Glutamatergic neuron (in vitro differentiated cells): ENCODE measurements at regions not wholly inside any gene's neighbourhood (a gene's known extent, or its start where the extent isn't known, plus 50 kb on each side); places are given as distances from the start of the nearest gene placed in this dataset.
A peak's percentile ranks its signal among the peaks of the same experiment; 100 is the strongest.

Experiments
- DNase-seq: peaks from one replicate; pipeline ENCODE4 v3.0.0; 2022
- H3K27ac Mint-ChIP-seq: one replicate; pipeline ENCODE4 v1.8.0; 2020; ENCODE audit warnings: mild to moderate bottlenecking, mixed read lengths, inconsistent platforms; ENCODE audit not compliant: unreplicated experiment
- H3K27me3 Mint-ChIP-seq: one replicate; pipeline ENCODE4 v1.8.0; 2020; ENCODE audit warnings: mild to moderate bottlenecking, moderate library complexity, mixed read lengths, inconsistent platforms; ENCODE audit not compliant: unreplicated experiment
- H3K36me3 Mint-ChIP-seq: one replicate; pipeline ENCODE4 v1.8.0; 2020; ENCODE audit warnings: mild to moderate bottlenecking, mixed read lengths, inconsistent platforms; ENCODE audit not compliant: unreplicated experiment
- H3K4me1 Mint-ChIP-seq: one replicate; pipeline ENCODE4 v1.8.0; 2020; ENCODE audit warnings: mild to moderate bottlenecking, low read depth, mixed read lengths, inconsistent platforms; ENCODE audit not compliant: unreplicated experiment
- H3K4me3 Mint-ChIP-seq: one replicate; pipeline ENCODE4 v1.8.0; 2020; ENCODE audit warnings: mild to moderate bottlenecking, mixed read lengths, inconsistent platforms; ENCODE audit not compliant: unreplicated experiment
- H3K9me3 Mint-ChIP-seq: one replicate; pipeline ENCODE4 v1.8.0; 2020; ENCODE audit warnings: mild to moderate bottlenecking, moderate library complexity, mixed read lengths, inconsistent platforms; ENCODE audit not compliant: unreplicated experiment
- TF ChIP-seq, protein P1 (sequence below): fragments of 200-600 bp; sonication (generic); IDR thresholded peaks from one replicate; pipeline ENCODE4 v1.5.0; 2021; ENCODE audit not compliant: partially characterized antibody, unreplicated experiment

DNA sequence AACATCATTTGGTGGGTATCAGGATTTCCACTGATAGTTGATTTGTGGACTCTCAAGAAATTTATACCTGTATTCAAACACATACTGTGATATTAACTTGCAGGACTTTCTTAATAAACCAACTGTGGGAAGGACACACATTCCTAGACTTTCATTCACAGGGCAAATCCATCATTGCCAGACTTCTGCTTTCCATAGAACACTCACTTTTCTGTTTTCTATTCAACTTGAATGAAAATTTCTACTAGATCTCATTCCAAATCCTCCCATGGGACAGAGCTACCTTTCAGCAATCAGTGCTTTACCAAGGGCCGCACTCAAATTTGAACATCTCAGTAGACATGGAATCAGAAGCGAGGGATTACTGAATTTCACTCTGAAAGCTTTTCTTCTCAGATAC, 612.5 kb downstream of the IRS1 start:
- TF ChIP-seq, protein P1, sequence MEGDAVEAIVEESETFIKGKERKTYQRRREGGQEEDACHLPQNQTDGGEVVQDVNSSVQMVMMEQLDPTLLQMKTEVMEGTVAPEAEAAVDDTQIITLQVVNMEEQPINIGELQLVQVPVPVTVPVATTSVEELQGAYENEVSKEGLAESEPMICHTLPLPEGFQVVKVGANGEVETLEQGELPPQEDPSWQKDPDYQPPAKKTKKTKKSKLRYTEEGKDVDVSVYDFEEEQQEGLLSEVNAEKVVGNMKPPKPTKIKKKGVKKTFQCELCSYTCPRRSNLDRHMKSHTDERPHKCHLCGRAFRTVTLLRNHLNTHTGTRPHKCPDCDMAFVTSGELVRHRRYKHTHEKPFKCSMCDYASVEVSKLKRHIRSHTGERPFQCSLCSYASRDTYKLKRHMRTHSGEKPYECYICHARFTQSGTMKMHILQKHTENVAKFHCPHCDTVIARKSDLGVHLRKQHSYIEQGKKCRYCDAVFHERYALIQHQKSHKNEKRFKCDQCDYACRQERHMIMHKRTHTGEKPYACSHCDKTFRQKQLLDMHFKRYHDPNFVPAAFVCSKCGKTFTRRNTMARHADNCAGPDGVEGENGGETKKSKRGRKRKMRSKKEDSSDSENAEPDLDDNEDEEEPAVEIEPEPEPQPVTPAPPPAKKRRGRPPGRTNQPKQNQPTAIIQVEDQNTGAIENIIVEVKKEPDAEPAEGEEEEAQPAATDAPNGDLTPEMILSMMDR = no peak

DNA sequence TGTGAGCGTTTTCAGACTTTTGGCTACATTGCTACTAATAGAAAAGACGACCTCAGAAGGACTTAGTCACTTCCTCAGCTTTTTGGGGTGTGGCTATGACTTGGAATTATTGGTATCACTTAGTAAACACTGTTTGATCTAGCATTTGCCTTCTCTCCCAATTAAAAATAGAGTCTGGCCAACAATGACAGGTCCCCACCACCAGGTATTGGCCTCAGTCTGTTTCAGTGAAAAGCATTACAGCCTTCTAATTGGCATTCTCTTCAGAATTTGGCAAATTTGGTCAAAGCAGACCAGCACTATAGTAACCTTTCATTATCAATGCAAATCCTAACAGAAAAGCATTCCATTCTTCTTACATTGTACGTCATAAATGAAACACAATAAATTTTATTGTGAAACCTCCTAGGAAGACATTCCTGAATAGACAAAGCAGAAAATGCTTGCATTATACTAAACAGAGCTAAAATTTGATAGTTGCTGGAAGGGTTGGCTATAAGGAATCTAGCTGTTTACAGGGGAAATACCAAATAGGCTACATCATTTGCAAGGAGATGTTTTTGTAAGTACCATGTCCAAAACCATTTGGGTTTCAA, 613.9 kb downstream of the IRS1 start:
- Mint-ChIP-seq H3K4me1 (peaks cover 17% of the 10 kb centered on the region), H3K36me3 (no peaks in the 10 kb centered on the region), H3K9me3 (peaks cover under 1% of the 10 kb centered on the region), H3K27me3 (peaks cover under 1% of the 10 kb centered on the region), H3K4me3 (no peak overlapping the region), H3K27ac (no peak overlapping the region)
- TF ChIP-seq, protein P1 = no peak
- DNase-seq = no peak

More for the DNA sequence above, 612.5 kb downstream of the IRS1 start:
- DNase-seq = no peak
- Mint-ChIP-seq H3K36me3 (no peaks in the 10 kb centered on the region), H3K9me3 (peaks cover 2% of the 10 kb centered on the region), H3K4me3 (no peak overlapping the region), H3K27me3 (peaks cover 3% of the 10 kb centered on the region), H3K4me1 (peaks cover 24% of the 10 kb centered on the region), H3K27ac (no peak overlapping the region)

DNA sequence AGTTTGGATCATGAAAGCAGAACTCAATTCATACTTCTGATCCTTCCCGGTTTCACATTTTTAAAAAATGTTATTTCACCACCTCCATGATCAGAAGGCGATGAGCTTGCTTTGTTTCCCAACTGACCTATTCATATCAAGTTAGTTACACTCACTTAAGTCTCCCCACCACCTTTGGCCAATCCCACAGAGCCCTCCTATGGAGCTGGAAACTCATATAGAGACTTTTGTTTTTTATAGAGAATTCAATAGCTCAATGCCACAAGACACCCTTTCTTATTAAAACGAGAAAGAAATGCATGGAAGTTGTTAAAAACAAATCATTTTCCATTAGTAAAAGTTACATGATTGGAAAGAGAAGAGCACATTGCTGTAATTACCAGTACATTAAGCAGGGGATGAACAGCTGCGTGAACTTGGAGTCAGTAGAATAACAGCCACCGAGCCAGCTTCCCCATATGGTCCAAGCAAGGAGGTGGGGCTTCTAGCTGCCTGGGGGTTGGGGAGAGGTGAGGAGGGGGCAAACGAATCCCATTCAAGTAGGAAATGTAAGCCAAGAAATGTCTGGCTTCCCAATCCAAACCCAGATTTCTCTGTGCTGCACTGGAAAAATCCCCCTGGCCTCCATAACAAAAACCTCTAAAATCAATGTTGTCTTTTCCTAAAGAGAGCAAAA, 614.5 kb downstream of the IRS1 start:
- Mint-ChIP-seq H3K27ac (peak overlapping the region; percentile 41), H3K36me3 (no peaks in the 10 kb centered on the region), H3K9me3 (no peaks in the 10 kb centered on the region), H3K4me1 (peaks cover 17% of the 10 kb centered on the region), H3K27me3 (no peaks in the 10 kb centered on the region), H3K4me3 (peak overlapping the region; percentile 27)
- TF ChIP-seq, protein P1 = no peak
- DNase-seq = no peak

DNA sequence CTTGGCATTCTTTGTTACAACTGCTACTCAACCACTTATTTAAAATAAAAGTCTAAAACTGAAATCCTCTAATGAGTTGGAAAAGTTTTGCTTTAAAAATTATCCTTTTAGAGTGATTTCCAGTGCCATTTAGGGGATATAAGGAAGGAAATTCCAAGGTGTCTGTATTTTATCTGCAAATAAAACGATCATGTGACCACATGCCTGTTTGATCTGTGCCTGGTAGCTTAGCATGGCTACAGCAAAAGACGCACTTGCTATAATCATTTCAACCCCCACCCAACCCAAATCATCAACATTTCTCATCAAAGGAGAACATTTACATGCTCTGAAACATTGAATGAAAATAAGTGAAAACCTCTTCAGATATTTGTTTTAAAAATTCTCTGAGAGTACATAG, 615.1 kb downstream of the IRS1 start:
- TF ChIP-seq, protein P1 = no peak
- no peak overlapping the region for H3K27ac Mint-ChIP-seq
- H3K36me3 Mint-ChIP-seq = no peaks in the 10 kb centered on the region
- no peaks in the 10 kb centered on the region for H3K27me3 Mint-ChIP-seq
- peaks cover 14% of the 10 kb centered on the region for H3K4me1 Mint-ChIP-seq
- H3K4me3 Mint-ChIP-seq = no peak overlapping the region
- no peaks in the 10 kb centered on the region for H3K9me3 Mint-ChIP-seq
- no peak for DNase-seq

DNA sequence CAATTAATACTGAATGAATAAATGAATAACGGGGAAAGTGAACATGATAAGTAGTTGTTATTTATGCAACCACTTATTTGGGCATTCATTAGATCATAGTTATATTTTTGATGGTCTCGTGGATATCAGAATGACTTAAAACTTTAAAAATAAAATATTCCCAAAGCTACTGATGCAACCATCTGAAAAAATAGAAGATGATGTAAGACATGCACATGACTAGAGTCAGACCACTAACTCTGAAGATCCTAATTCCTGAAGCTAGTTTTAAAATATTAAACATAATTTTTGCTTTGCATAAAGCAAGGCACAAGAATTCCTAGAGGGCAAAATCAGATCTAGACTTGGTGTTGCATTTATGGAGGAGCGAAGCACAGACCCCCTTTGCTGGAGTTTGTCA, 616.1 kb downstream of the IRS1 start:
- TF ChIP-seq, protein P1 = no peak
- Mint-ChIP-seq H3K36me3 (no peaks in the 10 kb centered on the region), H3K4me1 (peaks cover 14% of the 10 kb centered on the region), H3K27me3 (no peaks in the 10 kb centered on the region), H3K9me3 (no peaks in the 10 kb centered on the region), H3K27ac (no peak overlapping the region), H3K4me3 (no peak overlapping the region)
- DNase-seq = no peak
